WTC11 (cell line): ENCODE measurements at regions not wholly inside any gene's neighbourhood (a gene's known extent, or its start where the extent isn't known, plus 50 kb on each side); places are given as distances from the start of the nearest gene placed in this dataset.
A peak's percentile ranks its signal among the peaks of the same experiment; 100 is the strongest.

Experiments
- ATAC-seq: fragments of 200-7000 bp; cut with Tn5 transposase; 2 replicates; pipeline ENCODE4 v1.10.0; 2021; ENCODE audit warnings: mild to moderate bottlenecking, moderate library complexity
- CTCF ChIA-PET: fragments of 300-600 bp; sonication (Branson Sonifier 250); formaldehyde crosslinking; loops from one replicate; lab custom pipeline; 2021; ENCODE audit warnings: antibody characterized with exemption; lab: Charles Lee
- POLR2A ChIA-PET: fragments of 350-600 bp; sonication (Branson Sonifier 250); formaldehyde crosslinking; loops from one replicate; lab custom pipeline; 2021; ENCODE audit warnings: antibody characterized with exemption; lab: Charles Lee
- DNase-seq: peaks from one replicate; pipeline ENCODE4 v3.0.0; 2021; ENCODE audit warnings: low spot score
- H3K27ac Mint-ChIP-seq: 2 replicates; pipeline ENCODE4 v1.8.0; 2021; ENCODE audit warnings: mixed read lengths
- H3K27me3 Mint-ChIP-seq: 2 replicates; pipeline ENCODE4 v1.8.0; 2021; ENCODE audit warnings: low read depth, mild to moderate bottlenecking, moderate library complexity, mixed read lengths
- H3K36me3 Mint-ChIP-seq: 2 replicates; pipeline ENCODE4 v1.8.0; 2021; ENCODE audit warnings: mixed read lengths
- H3K4me1 Mint-ChIP-seq: 2 replicates; pipeline ENCODE4 v1.8.0; 2022; ENCODE audit warnings: mixed read lengths
- H3K4me3 Mint-ChIP-seq: 2 replicates; pipeline ENCODE4 v1.8.0; 2021; ENCODE audit warnings: mild to moderate bottlenecking, moderate library complexity, mixed read lengths
- H3K9me3 Mint-ChIP-seq: 2 replicates; pipeline ENCODE4 v1.8.0; 2021; ENCODE audit warnings: mixed read lengths
- CTCF ChIP-seq: fragments of 200-600 bp; IDR thresholded peaks from 2 replicates; pipeline ENCODE4 v1.8.0; 2022; ENCODE audit warnings: antibody characterized with exemption
- E2F4 ChIP-seq: sonication (generic); formaldehyde crosslinking; IDR thresholded peaks from 2 replicates; pipeline ENCODE4 v1.8.1; 2022; ENCODE audit warnings: low read depth, mild to moderate bottlenecking, moderate library complexity, missing genetic modification reagents, borderline replicate concordance
- FOXP1 ChIP-seq: sonication (generic); formaldehyde crosslinking; IDR thresholded peaks from 2 replicates; pipeline ENCODE4 v1.8.0; 2022; ENCODE audit warnings: missing genetic modification reagents, mild to moderate bottlenecking, moderate library complexity, borderline replicate concordance
- GRHL2 ChIP-seq: fragments of 250-450 bp; sonication (Bioruptor Pico); IDR thresholded peaks from 2 replicates; pipeline ENCODE4 v1.8.0; 2022; ENCODE audit warnings: mild to moderate bottlenecking, moderate library complexity; ENCODE audit not compliant: insufficient replicate concordance, severe bottlenecking
- GTF2I ChIP-seq: fragments of 250-450 bp; sonication (Bioruptor Pico); conservative IDR thresholded peaks from 2 replicates; pipeline ENCODE4 v1.4.0; 2021; ENCODE audit warnings: mild to moderate bottlenecking
- IRF2 ChIP-seq: sonication (generic); formaldehyde crosslinking; IDR thresholded peaks from 2 replicates; pipeline ENCODE4 v1.8.0; 2022; ENCODE audit warnings: low read depth, missing genetic modification reagents, borderline replicate concordance
- MXD4 ChIP-seq: fragments of 250-450 bp; sonication (Bioruptor Pico); IDR thresholded peaks from 2 replicates; pipeline ENCODE4 v1.8.0; 2021; ENCODE audit warnings: mild to moderate bottlenecking, moderate library complexity, borderline replicate concordance
- MYBL2 ChIP-seq: sonication (generic); formaldehyde crosslinking; IDR thresholded peaks from 2 replicates; pipeline ENCODE4 v1.8.1; 2023; ENCODE audit warnings: mild to moderate bottlenecking, moderate library complexity, missing genetic modification reagents
- NFE2L1 ChIP-seq: sonication (generic); formaldehyde crosslinking; IDR thresholded peaks from 2 replicates; pipeline ENCODE4 v1.8.1; 2023; ENCODE audit warnings: missing genetic modification reagents
- NFYB ChIP-seq: sonication (generic); formaldehyde crosslinking; conservative IDR thresholded peaks from 2 replicates; pipeline ENCODE4 v1.8.0; 2022; ENCODE audit warnings: low read depth, missing genetic modification reagents
- NR2C2 ChIP-seq: sonication (generic); formaldehyde crosslinking; IDR thresholded peaks from 2 replicates; pipeline ENCODE4 v1.8.0; 2022; ENCODE audit warnings: mild to moderate bottlenecking, missing genetic modification reagents
- PRRX2 ChIP-seq: fragments of 250-450 bp; sonication (Bioruptor Pico); IDR thresholded peaks from 2 replicates; pipeline ENCODE4 v1.8.0; 2021; ENCODE audit warnings: mild to moderate bottlenecking
- RELA ChIP-seq: sonication (generic); formaldehyde crosslinking; IDR thresholded peaks from 2 replicates; pipeline ENCODE4 v1.8.1; 2022; ENCODE audit warnings: missing genetic modification reagents, mild to moderate bottlenecking, borderline replicate concordance
- SMAD4 ChIP-seq: sonication (generic); formaldehyde crosslinking; IDR thresholded peaks from 2 replicates; pipeline ENCODE4 v1.8.0; 2022; ENCODE audit warnings: mild to moderate bottlenecking, missing genetic modification reagents
- SOX15 ChIP-seq: fragments of 250-450 bp; sonication (Bioruptor Pico); IDR thresholded peaks from 2 replicates; pipeline ENCODE4 v1.9.0; 2021; ENCODE audit warnings: mild to moderate bottlenecking
- SP1 ChIP-seq: sonication (generic); formaldehyde crosslinking; conservative IDR thresholded peaks from 2 replicates; pipeline ENCODE4 v1.8.1; 2022; ENCODE audit warnings: missing genetic modification reagents
- STAT6 ChIP-seq: sonication (generic); formaldehyde crosslinking; conservative IDR thresholded peaks from 2 replicates; pipeline ENCODE4 v1.8.1; 2023; ENCODE audit warnings: mild to moderate bottlenecking, low read depth, missing genetic modification reagents, moderate library complexity
- TEAD1 ChIP-seq: sonication (generic); formaldehyde crosslinking; IDR thresholded peaks from 2 replicates; pipeline ENCODE4 v1.8.0; 2022; ENCODE audit warnings: mild to moderate bottlenecking, missing genetic modification reagents
- USF2 ChIP-seq: sonication (generic); formaldehyde crosslinking; IDR thresholded peaks from 2 replicates; pipeline ENCODE4 v1.8.1; 2023; ENCODE audit warnings: mild to moderate bottlenecking, missing genetic modification reagents, moderate library complexity
- ZNF219 ChIP-seq: sonication (generic); formaldehyde crosslinking; IDR thresholded peaks from 2 replicates; pipeline ENCODE4 v1.8.0; 2023; ENCODE audit warnings: missing genetic modification reagents, mild to moderate bottlenecking, borderline replicate concordance
- ZNF232 ChIP-seq: sonication (generic); formaldehyde crosslinking; IDR thresholded peaks from 2 replicates; pipeline ENCODE4 v1.8.0; 2022; ENCODE audit warnings: mild to moderate bottlenecking, missing genetic modification reagents
- ZNF396 ChIP-seq: fragments of 250-450 bp; sonication (Bioruptor Pico); IDR thresholded peaks from 2 replicates; pipeline ENCODE4 v1.8.0; 2021; ENCODE audit warnings: mild to moderate bottlenecking, moderate library complexity, borderline replicate concordance
- ZNF416 ChIP-seq: fragments of 250-450 bp; sonication (Bioruptor Pico); IDR thresholded peaks from 2 replicates; pipeline ENCODE4 v1.9.0; 2021; ENCODE audit warnings: mild to moderate bottlenecking, inconsistent platforms
- TF ChIP-seq, protein P1 (sequence below): sonication (generic); formaldehyde crosslinking; IDR thresholded peaks from 2 replicates; pipeline ENCODE4 v1.8.0; 2022; ENCODE audit warnings: missing genetic modification reagents
- TF ChIP-seq, protein P2 (sequence below): sonication (generic); formaldehyde crosslinking; IDR thresholded peaks from 2 replicates; pipeline ENCODE4 v1.8.0; 2023; ENCODE audit warnings: missing genetic modification reagents

GRCh38 chr5:153096381-153096780 lies 394.1 kb upstream of the GRIA1 start (continued):
- TF ChIP-seq, protein P1, sequence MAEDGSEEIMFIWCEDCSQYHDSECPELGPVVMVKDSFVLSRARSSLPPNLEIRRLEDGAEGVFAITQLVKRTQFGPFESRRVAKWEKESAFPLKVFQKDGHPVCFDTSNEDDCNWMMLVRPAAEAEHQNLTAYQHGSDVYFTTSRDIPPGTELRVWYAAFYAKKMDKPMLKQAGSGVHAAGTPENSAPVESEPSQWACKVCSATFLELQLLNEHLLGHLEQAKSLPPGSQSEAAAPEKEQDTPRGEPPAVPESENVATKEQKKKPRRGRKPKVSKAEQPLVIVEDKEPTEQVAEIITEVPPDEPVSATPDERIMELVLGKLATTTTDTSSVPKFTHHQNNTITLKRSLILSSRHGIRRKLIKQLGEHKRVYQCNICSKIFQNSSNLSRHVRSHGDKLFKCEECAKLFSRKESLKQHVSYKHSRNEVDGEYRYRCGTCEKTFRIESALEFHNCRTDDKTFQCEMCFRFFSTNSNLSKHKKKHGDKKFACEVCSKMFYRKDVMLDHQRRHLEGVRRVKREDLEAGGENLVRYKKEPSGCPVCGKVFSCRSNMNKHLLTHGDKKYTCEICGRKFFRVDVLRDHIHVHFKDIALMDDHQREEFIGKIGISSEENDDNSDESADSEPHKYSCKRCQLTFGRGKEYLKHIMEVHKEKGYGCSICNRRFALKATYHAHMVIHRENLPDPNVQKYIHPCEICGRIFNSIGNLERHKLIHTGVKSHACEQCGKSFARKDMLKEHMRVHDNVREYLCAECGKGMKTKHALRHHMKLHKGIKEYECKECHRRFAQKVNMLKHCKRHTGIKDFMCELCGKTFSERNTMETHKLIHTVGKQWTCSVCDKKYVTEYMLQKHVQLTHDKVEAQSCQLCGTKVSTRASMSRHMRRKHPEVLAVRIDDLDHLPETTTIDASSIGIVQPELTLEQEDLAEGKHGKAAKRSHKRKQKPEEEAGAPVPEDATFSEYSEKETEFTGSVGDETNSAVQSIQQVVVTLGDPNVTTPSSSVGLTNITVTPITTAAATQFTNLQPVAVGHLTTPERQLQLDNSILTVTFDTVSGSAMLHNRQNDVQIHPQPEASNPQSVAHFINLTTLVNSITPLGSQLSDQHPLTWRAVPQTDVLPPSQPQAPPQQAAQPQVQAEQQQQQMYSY (CRISPR knock-in tag), result no peak
- TF ChIP-seq TEAD1 (CRISPR knock-in tag), result no peak
- no peak for TF ChIP-seq NFYB (CRISPR knock-in tag)
- TF ChIP-seq E2F4, result no peak
- no peak for TF ChIP-seq PRRX2 (CRISPR knock-in tag)
- TF ChIP-seq ZNF232, result no peak
- no peak for TF ChIP-seq NFE2L1 (CRISPR knock-in tag)
- TF ChIP-seq MYBL2 (CRISPR knock-in tag), result no peak
- TF ChIP-seq, protein P2, sequence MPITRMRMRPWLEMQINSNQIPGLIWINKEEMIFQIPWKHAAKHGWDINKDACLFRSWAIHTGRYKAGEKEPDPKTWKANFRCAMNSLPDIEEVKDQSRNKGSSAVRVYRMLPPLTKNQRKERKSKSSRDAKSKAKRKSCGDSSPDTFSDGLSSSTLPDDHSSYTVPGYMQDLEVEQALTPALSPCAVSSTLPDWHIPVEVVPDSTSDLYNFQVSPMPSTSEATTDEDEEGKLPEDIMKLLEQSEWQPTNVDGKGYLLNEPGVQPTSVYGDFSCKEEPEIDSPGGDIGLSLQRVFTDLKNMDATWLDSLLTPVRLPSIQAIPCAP (CRISPR knock-in tag), result no peak
- no peak for TF ChIP-seq RELA
- TF ChIP-seq, all 79 proteins: peak for 0

DNA sequence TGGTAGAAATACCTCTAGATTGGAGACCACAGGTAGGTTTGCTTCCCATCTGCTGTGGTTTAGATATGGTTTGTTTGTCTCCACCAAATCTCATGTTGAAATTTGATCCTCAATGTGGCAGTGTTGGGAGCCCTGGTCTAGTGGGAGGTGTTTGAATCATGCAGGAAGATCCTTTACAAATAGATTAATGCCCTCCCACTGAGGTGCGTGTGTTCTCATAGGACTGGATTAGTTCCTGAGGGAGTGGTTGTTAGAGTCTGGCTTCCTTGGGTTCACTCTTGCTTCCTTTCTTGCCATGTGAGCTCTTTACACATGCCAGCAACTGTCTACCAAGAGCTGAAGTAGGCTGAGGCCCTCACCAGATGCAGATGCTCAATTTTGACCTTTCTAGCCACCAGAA lies 391.1 kb upstream of the GRIA1 start:
- peaks cover 5% of the 10 kb centered on the region for H3K4me1 Mint-ChIP-seq

GRCh38 chr5:153101235-153102180 lies 389.0 kb upstream of the GRIA1 start:
- Mint-ChIP-seq H3K36me3 (peaks cover 7% of the 10 kb centered on the region), H3K27me3 (no peaks in the 10 kb centered on the region), H3K9me3 (peaks cover 16% of the 10 kb centered on the region), H3K27ac (no peak overlapping the region), H3K4me1 (peaks cover 5% of the 10 kb centered on the region), H3K4me3 (no peak overlapping the region)
- DNase-seq (no peak), ATAC-seq (no peak)
- ChIA-PET POLR2A (no interaction called here), CTCF (no interaction called here)
- no peak for TF ChIP-seq IRF2 (CRISPR knock-in tag)
- TF ChIP-seq ZNF396 (CRISPR knock-in tag), result no peak
- no peak for TF ChIP-seq SOX15 (CRISPR knock-in tag)
- TF ChIP-seq, protein P2 (CRISPR knock-in tag), result no peak
- no peak for TF ChIP-seq NR2C2 (CRISPR knock-in tag)
- TF ChIP-seq CTCF, result no peak
- TF ChIP-seq STAT6 (CRISPR knock-in tag), result no peak

More for the DNA sequence above, 391.1 kb upstream of the GRIA1 start:
- CTCF ChIA-PET, result no interaction called here
- H3K27ac Mint-ChIP-seq, result no peak overlapping the region
- ATAC-seq, result peak; percentile 69
- TF ChIP-seq MXD4 (no peak), USF2 (CRISPR knock-in tag) (no peak), FOXP1 (CRISPR knock-in tag) (no peak), ZNF416 (no peak), ZNF219 (CRISPR knock-in tag) (no peak), SOX15 (CRISPR knock-in tag) (no peak), SP1 (CRISPR knock-in tag) (no peak), GTF2I (CRISPR knock-in tag) (no peak), SMAD4 (no peak), GRHL2 (no peak), MYBL2 (CRISPR knock-in tag) (no peak)
- TF ChIP-seq, all 79 proteins: peak for 0
- no peaks in the 10 kb centered on the region for H3K27me3 Mint-ChIP-seq
- H3K9me3 Mint-ChIP-seq, result peaks cover 12% of the 10 kb centered on the region
- peaks cover 7% of the 10 kb centered on the region for H3K36me3 Mint-ChIP-seq
- DNase-seq, result no peak
- no peak overlapping the region for H3K4me3 Mint-ChIP-seq
- POLR2A ChIA-PET, result no interaction called here
